GM18502 (cell line): ENCODE measurements at regions not wholly inside any gene's neighbourhood (a gene's known extent, or its start where the extent isn't known, plus 50 kb on each side); places are given as distances from the start of the nearest gene placed in this dataset.

Experiments used
- ATAC-seq: cut with Tn5 transposase; IDR thresholded peaks from one replicate; pipeline ENCODE4 v1.9.1; 2021; ENCODE audit warnings: mild to moderate bottlenecking; ENCODE audit not compliant: unreplicated experiment, poor library complexity

DNA sequence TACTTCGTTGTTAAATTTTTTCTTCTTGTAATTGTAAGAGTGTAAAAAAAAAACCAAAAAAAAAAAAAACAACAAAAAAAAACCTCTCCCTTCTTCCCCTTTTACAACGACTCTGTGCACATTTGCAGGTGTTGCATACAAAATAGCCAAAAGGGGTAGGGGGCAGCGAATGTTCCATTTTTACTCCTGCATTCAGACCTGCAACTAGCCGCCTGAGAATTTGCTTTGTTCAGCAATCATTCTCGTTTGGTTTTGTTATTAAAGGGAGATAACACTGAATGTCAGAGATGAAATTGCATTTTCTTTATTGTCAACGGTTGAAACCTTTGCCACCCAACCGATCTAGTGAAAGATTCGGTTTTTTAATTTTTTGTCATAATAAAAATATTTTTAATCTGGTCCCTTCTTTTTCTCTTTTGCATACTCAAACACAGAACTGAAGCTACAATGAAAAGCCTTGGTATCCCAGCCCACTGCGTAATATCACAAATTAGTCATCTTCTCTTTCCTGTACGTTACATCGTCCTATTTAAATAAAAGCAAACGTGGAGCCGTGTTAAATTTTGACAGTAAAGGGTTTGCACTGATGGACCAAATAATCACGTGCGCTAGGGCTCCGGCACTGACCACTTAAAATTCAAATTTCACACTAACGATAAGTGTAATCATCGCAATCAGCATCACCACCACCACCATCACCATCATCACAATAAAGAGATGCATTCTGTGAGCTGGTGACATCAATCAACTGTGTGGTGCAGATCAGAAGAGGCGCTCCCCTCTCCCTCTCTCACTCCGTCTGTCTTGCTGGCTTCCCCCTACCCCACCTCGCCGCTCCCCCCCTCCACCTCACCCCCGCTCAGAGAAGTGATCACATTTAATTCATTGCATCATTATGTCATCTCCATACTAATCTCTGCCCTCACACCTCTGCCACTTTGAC, 406.2 kb upstream of the PSMD7 start:
- ATAC-seq: no peak

- ATAC-seq: no peak
These were observed 407.6 kb upstream of the PSMD7 start for GRCh38 chr16:73888840-73889490.

DNA sequence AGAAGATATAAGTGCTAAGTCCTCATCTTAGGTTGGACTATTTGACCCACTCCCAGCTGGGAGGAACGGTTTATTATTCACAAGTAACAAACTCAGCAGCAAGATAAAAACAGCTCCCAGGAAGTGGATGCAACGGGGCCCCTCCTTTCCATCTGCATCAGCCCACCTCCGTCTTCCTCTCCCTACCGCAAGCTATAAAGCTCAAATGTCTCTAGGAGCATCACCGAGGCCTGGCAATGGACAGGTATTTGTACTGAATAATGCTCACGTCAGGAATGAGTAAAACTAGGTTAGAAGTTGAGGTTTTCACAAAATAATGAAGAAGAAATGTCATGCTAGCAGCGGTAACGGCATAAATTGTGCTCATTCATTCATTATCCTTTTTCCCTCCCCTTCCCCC, 408.7 kb upstream of the PSMD7 start:
- ATAC-seq: no peak

DNA sequence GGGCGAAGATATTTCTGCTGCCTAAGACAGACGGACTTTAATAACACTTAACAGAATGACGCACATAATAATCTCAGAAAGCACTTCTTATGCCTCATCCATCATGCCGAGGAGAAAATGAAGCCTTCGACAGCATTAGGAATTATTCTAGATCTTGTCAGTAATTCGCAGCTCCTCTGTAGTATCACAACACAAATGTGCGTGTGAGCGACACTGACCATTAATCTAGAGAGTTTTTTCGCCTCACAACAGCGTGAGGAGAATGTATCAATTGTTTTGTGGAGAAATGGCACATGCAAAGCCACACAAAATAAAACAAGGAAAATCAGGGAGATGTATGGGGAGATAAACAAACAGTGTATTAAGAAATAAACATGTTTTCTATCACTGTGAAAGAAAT, 410.2 kb upstream of the PSMD7 start:
- ATAC-seq: no peak

- no peak for ATAC-seq
These were observed 411.3 kb upstream of the PSMD7 start for GRCh38 chr16:73885319-73885718.

DNA sequence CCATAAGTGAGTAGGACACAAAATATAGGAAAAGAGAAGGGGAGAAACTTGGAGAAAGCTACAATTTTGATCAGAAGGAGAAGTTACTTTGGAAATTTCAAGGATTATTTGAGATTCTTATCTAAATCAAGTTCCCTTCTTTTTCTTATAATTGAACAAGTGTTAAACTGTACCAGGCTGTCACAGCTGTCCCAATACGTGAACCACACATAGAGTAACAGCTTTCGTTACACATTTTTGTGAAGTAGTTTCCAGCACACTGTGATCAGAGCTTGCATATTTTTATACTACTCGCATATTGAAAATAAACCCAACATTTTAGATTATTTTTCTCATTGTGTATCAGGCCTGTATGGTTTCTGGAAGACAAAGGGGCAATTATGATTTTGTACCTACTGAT, 412.8 kb upstream of the PSMD7 start:
- no peak for ATAC-seq

GRCh38 chr16:73883126-73883525, 413.5 kb upstream of the PSMD7 start:
- ATAC-seq: no peak

DNA sequence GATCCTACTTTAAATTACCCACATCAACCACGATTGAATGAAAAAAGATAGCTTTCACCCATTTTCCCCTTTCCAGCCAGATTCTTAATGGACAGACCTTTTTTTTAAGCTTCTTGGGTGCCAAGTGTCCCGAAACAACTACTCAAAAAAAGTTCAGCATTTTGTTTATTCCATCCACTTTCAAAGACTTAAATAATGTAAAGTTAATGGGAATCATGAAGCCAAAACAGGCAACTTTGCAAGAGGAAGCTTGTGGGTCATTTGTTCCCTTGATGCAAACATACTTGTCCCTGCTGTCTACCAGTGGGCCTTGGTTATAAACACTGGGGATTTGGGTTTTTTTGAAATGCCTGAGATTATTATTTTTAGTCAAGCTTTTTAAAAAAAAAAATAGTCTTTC, 414.0 kb upstream of the PSMD7 start:
- no peak for ATAC-seq

DNA sequence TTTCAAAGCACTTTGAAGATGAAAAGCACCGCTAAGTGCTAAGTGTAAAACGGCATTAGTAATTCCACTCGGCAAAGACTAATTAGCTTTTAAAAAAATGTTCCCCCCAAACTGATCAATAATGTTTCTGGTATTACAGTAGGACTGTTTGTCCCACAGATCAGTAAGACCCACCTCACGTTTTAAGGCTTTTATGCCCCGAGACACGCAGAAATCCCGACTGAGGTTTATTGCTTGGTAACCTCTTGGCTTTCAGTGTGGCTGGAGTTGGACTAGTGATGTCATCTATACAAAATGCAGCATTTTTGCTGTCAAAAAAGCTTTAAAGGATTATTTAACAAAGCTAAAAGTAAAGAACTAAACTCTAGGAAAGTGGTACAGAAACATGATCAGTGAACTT, 414.6 kb upstream of the PSMD7 start:
- ATAC-seq: no peak

DNA sequence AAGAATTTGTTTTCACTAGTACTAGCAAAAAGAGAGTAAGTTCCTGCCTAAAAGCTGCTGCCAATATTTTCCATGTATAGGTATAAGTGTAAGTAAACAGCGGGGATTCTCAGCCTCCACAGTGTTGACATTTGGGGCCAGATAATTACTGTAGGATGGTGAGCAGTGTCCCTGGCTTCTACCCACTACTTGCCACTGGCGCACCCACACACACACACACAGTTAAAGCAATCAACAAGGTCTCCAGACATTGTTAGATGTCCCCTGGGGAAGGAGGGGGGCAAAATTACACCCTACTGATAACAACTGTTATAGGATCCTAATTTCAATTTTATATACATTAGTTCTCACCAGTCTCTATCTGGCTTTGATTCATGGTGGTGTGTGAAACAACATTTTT, 417.0 kb upstream of the PSMD7 start:
- no peak for ATAC-seq

GRCh38 chr16:73878611-73879010, 418.0 kb upstream of the PSMD7 start:
- no peak for ATAC-seq

- ATAC-seq: no peak
These were observed 419.5 kb upstream of the PSMD7 start for GRCh38 chr16:73877150-73877549.

DNA sequence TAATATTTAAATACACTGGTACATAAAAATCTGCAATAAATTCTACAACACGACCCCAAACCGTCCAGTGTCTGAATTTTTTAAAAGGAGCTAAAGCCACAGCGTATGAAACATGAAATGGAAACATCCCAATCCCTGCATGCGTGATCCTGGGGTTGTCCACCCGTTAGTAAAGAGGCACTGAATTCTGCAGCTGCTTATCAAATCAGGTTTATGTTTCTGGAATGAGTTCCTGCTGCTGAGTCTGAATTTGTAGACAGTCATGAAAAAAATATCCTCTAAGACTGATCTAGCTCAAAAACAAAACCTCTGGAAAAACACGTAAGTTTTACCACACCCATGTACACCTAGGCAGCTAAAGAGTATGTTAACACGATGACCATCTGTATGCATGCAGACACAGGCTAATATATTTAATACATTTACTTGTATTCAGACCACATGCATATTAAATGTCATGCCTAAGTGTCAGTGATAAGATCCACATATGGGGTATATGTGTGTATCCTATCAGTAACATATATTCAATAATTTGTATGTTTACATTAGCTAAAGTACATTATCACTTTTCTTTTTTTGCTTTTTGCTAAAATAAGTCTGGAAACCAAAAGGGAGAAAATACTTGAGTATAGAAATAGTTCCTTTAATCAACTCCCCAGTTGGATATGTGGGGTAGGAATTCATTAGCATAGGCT, 420.5 kb upstream of the PSMD7 start:
- ATAC-seq: no peak

DNA sequence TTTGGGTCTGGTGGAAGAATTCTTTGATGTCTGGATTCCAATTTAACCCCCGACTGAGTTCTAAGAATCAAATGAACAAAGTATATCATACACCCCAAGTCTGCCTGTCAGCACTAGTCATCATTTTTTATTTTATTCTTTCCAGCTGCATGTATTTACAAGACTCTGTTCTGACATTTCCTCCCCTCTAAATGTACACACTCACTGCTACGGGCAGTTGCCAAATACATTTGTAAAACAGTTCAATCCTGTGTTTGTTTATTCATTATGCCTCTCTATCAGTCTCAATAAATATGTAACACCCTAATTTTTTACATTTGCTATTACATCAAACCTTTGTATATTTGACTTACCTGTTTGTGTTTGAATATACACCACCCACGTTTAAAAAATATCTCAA, 422.3 kb upstream of the PSMD7 start:
- ATAC-seq: no peak

GRCh38 chr16:73873643-73874042, 423.0 kb upstream of the PSMD7 start:
- no peak for ATAC-seq

DNA sequence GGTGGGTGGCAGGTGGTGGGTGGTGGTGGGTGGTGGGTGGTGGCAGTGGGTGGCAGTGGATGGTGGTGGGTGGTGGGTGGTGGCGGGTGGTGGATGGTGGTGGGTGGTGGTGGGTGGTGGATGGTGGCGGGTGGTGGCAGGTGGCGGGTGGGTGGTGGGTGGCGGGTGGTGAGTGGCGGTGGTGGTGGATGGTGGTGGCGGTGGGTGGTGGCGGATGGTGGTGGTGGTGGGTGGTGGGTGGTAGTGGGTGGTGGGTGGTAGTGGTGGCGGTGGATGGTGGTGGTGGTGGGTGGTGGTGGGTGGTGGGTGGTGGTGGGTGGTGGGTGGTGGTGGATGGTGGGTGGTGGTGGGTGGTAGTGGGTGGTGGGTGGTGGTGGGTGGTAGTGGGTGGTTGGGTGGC, 423.8 kb upstream of the PSMD7 start:
- no peak for ATAC-seq

- ATAC-seq: no peak
These were observed 425.4 kb upstream of the PSMD7 start for GRCh38 chr16:73871088-73871733.

DNA sequence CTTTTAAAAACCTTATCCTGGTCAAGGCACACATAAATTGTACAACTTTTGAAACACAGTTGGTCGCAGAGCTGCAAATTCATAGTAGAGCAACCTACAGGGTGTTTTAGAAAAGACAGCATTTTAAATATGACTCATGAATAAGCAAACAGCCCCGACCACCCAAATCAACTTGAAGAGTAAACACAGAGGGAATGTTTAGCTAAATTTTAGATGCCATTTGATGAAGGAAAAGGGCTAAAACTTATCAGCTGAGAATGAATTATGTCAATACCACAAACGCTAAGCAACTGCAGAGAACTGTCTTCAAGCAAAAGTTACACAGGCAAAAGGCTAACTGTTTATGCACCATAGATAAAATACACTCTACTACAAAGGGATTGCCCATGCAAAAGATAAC, 427.5 kb upstream of the PSMD7 start:
- ATAC-seq: no peak

DNA sequence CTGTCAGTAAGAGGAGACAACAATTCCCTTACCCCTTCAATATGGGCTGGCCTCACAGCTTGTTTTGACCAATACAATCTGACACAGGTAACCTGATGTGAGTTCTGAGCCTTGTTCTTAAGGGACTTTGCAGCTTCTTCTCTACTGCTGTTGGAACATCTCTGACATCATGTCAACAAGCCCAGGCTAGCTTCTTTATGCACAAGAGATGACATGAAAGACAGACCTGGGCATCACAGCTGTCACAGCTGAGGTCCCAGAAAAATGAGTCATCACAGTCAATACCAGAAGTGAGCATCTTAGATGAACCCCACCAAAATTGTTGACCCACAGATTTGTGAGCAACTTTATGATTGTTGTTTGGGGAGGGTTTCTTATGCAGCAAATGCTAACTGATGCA, 431.7 kb upstream of the PSMD7 start:
- ATAC-seq: no peak

- no peak for ATAC-seq
These were observed 438.3 kb upstream of the PSMD7 start for GRCh38 chr16:73858326-73858725.

- ATAC-seq: no peak
These were observed 442.6 kb upstream of the PSMD7 start for GRCh38 chr16:73853968-73854367.
